ENCODE measurements at regions not wholly inside any gene's neighbourhood (a gene's known extent, or its start where the extent isn't known, plus 50 kb on each side); places are given as distances from the start of the nearest gene placed in this dataset.

DNA sequence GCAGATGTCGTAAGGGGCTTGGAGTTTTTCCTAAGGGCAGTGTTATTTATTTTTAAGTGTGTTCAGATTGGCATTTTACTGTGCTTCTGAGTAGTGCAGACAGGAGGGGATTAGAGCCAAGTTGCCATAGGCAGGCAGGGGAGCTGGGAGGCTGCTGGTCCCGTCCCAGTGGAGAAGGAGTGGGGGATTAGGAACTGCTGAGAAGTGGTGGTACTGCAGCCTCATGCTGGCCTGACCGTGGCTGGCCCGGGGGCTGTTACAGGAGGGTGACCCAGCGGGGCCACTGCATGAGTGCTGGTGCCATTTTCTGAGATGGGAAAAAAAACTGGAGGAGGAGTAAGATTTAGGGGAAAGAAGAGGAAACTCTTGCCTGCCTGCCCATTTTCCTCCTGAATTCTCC is 52.3 kb upstream of the DLK1 start:
- Histone ChIP-seq H3K27me3 (ENCODE audit: insufficient read depth, low read length) (peaks cover 3% of the 10 kb centered on the region), H2BK12ac (ENCODE audit: low read length) (no peak overlapping the region), H3K79me2 (ENCODE audit: control insufficient read depth, insufficient read depth, low read length, poor library complexity) (no peaks in the 10 kb centered on the region), H2BK5ac (ENCODE audit: low read depth, low read length, poor library complexity) (no peak overlapping the region), H3K4me1 (ENCODE audit: control insufficient read depth in 1 of 2, insufficient read depth in 2 of 2, low read length in 2 of 2) (peaks cover 11 to 12% of the 10 kb centered on the region in 2 experiments), H4K91ac (ENCODE audit: low read depth, low read length) (no peak overlapping the region), H2BK120ac (ENCODE audit: insufficient read depth, low read length, poor library complexity) (no peak overlapping the region), H3K79me1 (ENCODE audit: low read length) (no peaks in the 10 kb centered on the region), H3K4ac (ENCODE audit: low read depth, low read length) (no peak overlapping the region), H3K9ac (ENCODE audit: low read length) (no peak overlapping the region), H3K36me3 (ENCODE audit: control insufficient read depth in 1 of 2, insufficient read depth in 2 of 2, low read length in 2 of 2) (no peaks in the 10 kb centered on the region), H4K12ac (ENCODE audit: low read depth, low read length) (no peak overlapping the region), H2AK5ac (ENCODE audit: low read length) (no peak overlapping the region), H3K14ac (ENCODE audit: low read length) (no peak overlapping the region), H3K9me3 (ENCODE audit: insufficient read depth, low read depth, low read length) (no peaks in the 10 kb centered on the region), H3K23ac (ENCODE audit: low read length) (no peak overlapping the region), H2AFZ (ENCODE audit: insufficient read depth, low read length, poor library complexity) (no peak overlapping the region), H3K4me2 (ENCODE audit: low read length) (no peak overlapping the region), H3K4me3 (ENCODE audit: low read depth, low read length) (no peak overlapping the region), H3K18ac (ENCODE audit: low read length) (no peak overlapping the region), H4K8ac (ENCODE audit: low read depth, low read length) (no peak overlapping the region), H3K27ac (ENCODE audit: low read depth, low read length) (no peak overlapping the region)
- WGBS (ENCODE audit: extremely low coverage, insufficient coverage, insufficient read length) = no CpG with 5 or more reads among the region's 5 CpGs
- no peak for DNase-seq

DNA sequence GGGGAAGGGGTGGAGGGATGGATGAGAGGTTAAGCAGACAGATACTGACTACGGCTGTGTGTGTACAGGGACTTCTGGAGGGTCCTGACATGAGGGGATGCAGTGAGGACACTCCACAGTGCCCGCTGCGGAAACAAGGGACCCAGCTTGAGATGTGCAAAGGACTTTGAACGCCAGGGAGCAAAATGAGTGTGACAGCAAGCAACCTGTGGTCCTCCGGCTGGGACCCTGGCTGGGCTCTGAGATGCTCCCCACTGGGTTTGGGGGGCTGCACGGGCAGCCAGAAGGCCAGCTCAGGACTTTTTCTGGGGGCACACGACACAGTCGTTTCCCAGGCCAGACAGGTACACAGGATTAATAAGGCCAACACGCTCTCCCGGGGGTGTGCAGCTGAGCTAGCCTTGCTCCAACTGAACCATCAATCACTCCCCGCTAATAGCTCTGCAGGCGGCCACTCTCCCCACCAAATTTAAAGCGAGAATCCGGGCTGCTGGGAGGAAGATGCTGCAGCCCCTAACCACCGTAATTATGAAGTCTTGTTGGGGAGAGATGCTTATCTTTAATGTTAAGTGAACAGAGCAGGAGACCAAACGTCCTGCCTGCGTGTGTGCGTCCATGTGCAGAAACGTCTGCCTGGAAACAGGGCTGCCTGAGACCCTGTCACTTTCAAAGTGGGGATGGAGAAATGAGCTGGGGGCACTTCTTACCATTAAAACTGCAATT is 51.6 kb upstream of the DLK1 start:
- no peak overlapping the region for H3K14ac ChIP-seq (ENCODE audit: low read length)
- no peak overlapping the region for H2BK12ac ChIP-seq (ENCODE audit: low read length)
- H3K9ac ChIP-seq (ENCODE audit: low read length) = no peak overlapping the region
- H3K79me1 ChIP-seq (ENCODE audit: low read length) = peaks cover 3% of the 10 kb centered on the region
- H3K4ac ChIP-seq (ENCODE audit: low read depth, low read length) = no peak overlapping the region
- no peak overlapping the region for H2BK5ac ChIP-seq (ENCODE audit: low read depth, low read length, poor library complexity)
- H3K18ac ChIP-seq (ENCODE audit: low read length) = no peak overlapping the region
- no peak overlapping the region for H2AK5ac ChIP-seq (ENCODE audit: low read length)
- no peak overlapping the region for H2BK120ac ChIP-seq (ENCODE audit: insufficient read depth, low read length, poor library complexity)
- no peak overlapping the region for H4K8ac ChIP-seq (ENCODE audit: low read depth, low read length)
- H2AFZ ChIP-seq (ENCODE audit: insufficient read depth, low read length, poor library complexity) = no peak overlapping the region
- no peak overlapping the region for H3K4me2 ChIP-seq (ENCODE audit: low read length)
- H3K4me3 ChIP-seq (ENCODE audit: low read depth, low read length) = no peak overlapping the region
- no peak overlapping the region for H4K12ac ChIP-seq (ENCODE audit: low read depth, low read length)
- no peak overlapping the region for H3K27ac ChIP-seq (ENCODE audit: low read depth, low read length)
- H3K23ac ChIP-seq (ENCODE audit: low read length) = no peak overlapping the region
- peaks cover 16 to 18% of the 10 kb centered on the region in 2 experiments for H3K4me1 ChIP-seq (ENCODE audit: control insufficient read depth in 1 of 2, insufficient read depth in 2 of 2, low read length in 2 of 2)
- WGBS (ENCODE audit: extremely low coverage, insufficient coverage, insufficient read length) = no CpG with 5 or more reads among the region's 19 CpGs
- no peak overlapping the region for H4K91ac ChIP-seq (ENCODE audit: low read depth, low read length)
- peaks cover 3% of the 10 kb centered on the region for H3K27me3 ChIP-seq (ENCODE audit: insufficient read depth, low read length)
- no peak for DNase-seq
- no peaks in the 10 kb centered on the region for H3K79me2 ChIP-seq (ENCODE audit: control insufficient read depth, insufficient read depth, low read length, poor library complexity)
- H3K9me3 ChIP-seq (ENCODE audit: insufficient read depth, low read depth, low read length) = no peaks in the 10 kb centered on the region
- no peaks in the 10 kb centered on the region for H3K36me3 ChIP-seq (ENCODE audit: control insufficient read depth in 1 of 2, insufficient read depth in 2 of 2, low read length in 2 of 2)

DNA sequence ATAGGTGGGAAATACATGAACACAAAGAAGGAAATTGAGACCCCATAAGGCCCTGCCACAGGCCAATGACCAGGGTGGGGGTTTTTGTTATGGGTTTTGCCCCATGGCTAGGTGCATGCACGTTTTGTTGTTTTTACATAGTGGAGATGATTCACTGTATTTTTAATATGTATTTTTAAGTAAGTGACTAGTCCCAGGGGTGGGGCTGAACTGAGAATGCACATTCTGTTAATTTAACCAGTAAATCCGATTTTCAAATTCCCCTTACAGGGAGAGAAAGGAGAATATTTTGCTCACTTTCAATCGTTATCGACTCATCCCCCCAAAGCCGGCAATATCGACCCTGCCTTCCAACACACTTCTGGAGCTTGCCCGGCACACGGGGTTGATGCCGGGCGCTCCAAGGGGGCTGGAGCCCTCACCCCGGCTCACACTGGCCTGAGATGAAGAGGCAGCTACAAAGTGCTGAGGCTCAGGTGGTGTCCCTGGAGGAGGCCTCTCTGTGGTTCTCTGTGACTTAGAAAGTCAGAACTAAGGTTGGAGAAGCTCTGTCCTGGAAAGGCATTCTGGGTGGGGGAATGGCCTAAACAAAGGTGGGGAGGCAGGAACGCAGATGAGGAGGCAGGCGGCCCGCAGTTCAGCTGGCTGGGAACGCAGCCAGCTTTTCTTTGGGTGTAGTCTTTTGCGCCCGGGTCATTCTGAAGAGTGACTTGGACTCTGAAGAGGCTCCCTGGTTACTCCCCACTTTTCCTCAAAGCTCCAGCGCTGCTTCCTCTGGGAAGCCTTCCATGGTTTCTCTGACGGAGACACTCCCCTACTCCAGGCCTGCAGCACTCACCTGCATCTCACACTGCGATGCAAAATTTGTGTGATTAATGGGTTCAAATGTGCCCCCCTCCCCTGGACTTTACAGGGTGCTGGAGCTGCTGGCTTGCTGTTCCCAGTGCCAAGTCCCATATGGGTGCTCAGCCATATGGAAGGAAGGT is 50.7 kb upstream of the DLK1 start:
- Histone ChIP-seq H2BK120ac (ENCODE audit: insufficient read depth, low read length, poor library complexity) (no peak overlapping the region), H3K4me3 (ENCODE audit: low read depth, low read length) (no peak overlapping the region), H3K9ac (ENCODE audit: low read length) (no peak overlapping the region), H4K91ac (ENCODE audit: low read depth, low read length) (no peak overlapping the region), H3K4me2 (ENCODE audit: low read length) (no peak overlapping the region), H3K27ac (ENCODE audit: low read depth, low read length) (no peak overlapping the region), H4K12ac (ENCODE audit: low read depth, low read length) (no peak overlapping the region), H3K4me1 (ENCODE audit: control insufficient read depth in 1 of 2, insufficient read depth in 2 of 2, low read length in 2 of 2) (peaks cover 22 to 25% of the 10 kb centered on the region in 2 experiments), H3K79me2 (ENCODE audit: control insufficient read depth, insufficient read depth, low read length, poor library complexity) (no peaks in the 10 kb centered on the region), H3K79me1 (ENCODE audit: low read length) (peaks cover 5% of the 10 kb centered on the region), H2AFZ (ENCODE audit: insufficient read depth, low read length, poor library complexity) (no peak overlapping the region), H2AK5ac (ENCODE audit: low read length) (no peak overlapping the region), H3K36me3 (ENCODE audit: control insufficient read depth in 1 of 2, insufficient read depth in 2 of 2, low read length in 2 of 2) (no peaks in the 10 kb centered on the region), H3K14ac (ENCODE audit: low read length) (no peak overlapping the region), H2BK12ac (ENCODE audit: low read length) (no peak overlapping the region), H2BK5ac (ENCODE audit: low read depth, low read length, poor library complexity) (no peak overlapping the region), H3K4ac (ENCODE audit: low read depth, low read length) (no peak overlapping the region), H3K9me3 (ENCODE audit: insufficient read depth, low read depth, low read length) (no peaks in the 10 kb centered on the region), H3K18ac (ENCODE audit: low read length) (no peak overlapping the region), H4K8ac (ENCODE audit: low read depth, low read length) (no peak overlapping the region), H3K23ac (ENCODE audit: low read length) (no peak overlapping the region), H3K27me3 (ENCODE audit: insufficient read depth, low read length) (peaks cover 3% of the 10 kb centered on the region)
- no peak for DNase-seq
- WGBS (ENCODE audit: extremely low coverage, insufficient coverage, insufficient read length) = no CpG with 5 or more reads among the region's 20 CpGs

Data from trophoblast cell (in vitro differentiated cells and primary cell).